ENCODE measurements at regions not wholly inside any gene's neighbourhood (a gene's known extent, or its start where the extent isn't known, plus 50 kb on each side); places are given as distances from the start of the nearest gene placed in this dataset.
"Not testable (repeated sequence)": the region's sequence is repeated elsewhere in the genome, so short reads cannot be mapped to it uniquely, and the experiment has no call there.

- TF ChIP-seq CTCF (conservative IDR thresholded peaks at IDR 0.05 in 1 of 2, IDR thresholded peaks at IDR 0.05 in 1 of 2; ENCODE audit: low read depth in 1 of 2, low read length in 2 of 2) (no peak), EZH2 (IDR thresholded peaks at IDR 0.05; ENCODE audit: low read length, missing control alignments) (no peak)
Measured at GRCh38 chr2:146413086-146413610, 1431.7 kb upstream of the ACVR2A start.

GRCh38 chr2:146412625-146413024, 1432.2 kb upstream of the ACVR2A start:
- DNase-seq (ENCODE audit: low read depth in 2 of 2): no peak
- Histone ChIP-seq H3K27ac (ENCODE audit: insufficient read depth, low read length) (no peak overlapping the region), H3K79me2 (ENCODE audit: control insufficient read depth, insufficient read depth, low read length) (no peaks in the 10 kb centered on the region), H4K20me1 (ENCODE audit: control insufficient read depth, extremely low read depth, insufficient read depth, low read length) (no peaks in the 10 kb centered on the region), H3K27me3 (ENCODE audit: control insufficient read depth, insufficient read depth, low read length) (no peaks in the 10 kb centered on the region), H3K4me2 (ENCODE audit: extremely low read depth, insufficient read depth, low read length) (no peak overlapping the region), H3K9me3 (ENCODE audit: control insufficient read depth, insufficient read depth, low read depth, low read length) (no peaks in the 10 kb centered on the region), H3K9ac (ENCODE audit: insufficient read depth, low read length) (no peak overlapping the region), H3K36me3 (ENCODE audit: control insufficient read depth, insufficient read depth, low read length) (no peaks in the 10 kb centered on the region), H3K4me3 (replicated peaks in 1 of 4; ENCODE audit: control extremely low read depth in 1 of 4, insufficient read depth in 1 of 4, low read depth in 3 of 4, low read length in 4 of 4) (no peak overlapping the region), H3K4me1 (ENCODE audit: control insufficient read depth, extremely low read depth, insufficient read depth, low read length) (no peaks in the 10 kb centered on the region), H2AFZ (ENCODE audit: low read length) (no peak overlapping the region)
- TF ChIP-seq CTCF (conservative IDR thresholded peaks at IDR 0.05 in 1 of 2, IDR thresholded peaks at IDR 0.05 in 1 of 2; ENCODE audit: low read depth in 1 of 2, low read length in 2 of 2): no peak
- TF ChIP-seq EZH2 (IDR thresholded peaks at IDR 0.05; ENCODE audit: low read length, missing control alignments): no peak

More at GRCh38 chr2:146413086-146413610, 1431.7 kb upstream of the ACVR2A start:
- no peak overlapping the region for H2AFZ ChIP-seq (ENCODE audit: low read length)
- no peak overlapping the region for H3K4me2 ChIP-seq (ENCODE audit: extremely low read depth, insufficient read depth, low read length)
- H3K4me1 ChIP-seq (ENCODE audit: control insufficient read depth, extremely low read depth, insufficient read depth, low read length): no peaks in the 10 kb centered on the region
- H3K9me3 ChIP-seq (ENCODE audit: control insufficient read depth, insufficient read depth, low read depth, low read length): no peaks in the 10 kb centered on the region
- H3K36me3 ChIP-seq (ENCODE audit: control insufficient read depth, insufficient read depth, low read length): no peaks in the 10 kb centered on the region
- H3K9ac ChIP-seq (ENCODE audit: insufficient read depth, low read length): no peak overlapping the region
- no peak overlapping the region for H3K4me3 ChIP-seq (replicated peaks in 1 of 4; ENCODE audit: control extremely low read depth in 1 of 4, insufficient read depth in 1 of 4, low read depth in 3 of 4, low read length in 4 of 4)
- H3K27ac ChIP-seq (ENCODE audit: insufficient read depth, low read length): no peak overlapping the region
- DNase-seq (ENCODE audit: low read depth in 2 of 2): no peak
- H3K79me2 ChIP-seq (ENCODE audit: control insufficient read depth, insufficient read depth, low read length): no peaks in the 10 kb centered on the region
- H3K27me3 ChIP-seq (ENCODE audit: control insufficient read depth, insufficient read depth, low read length): no peaks in the 10 kb centered on the region
- H4K20me1 ChIP-seq (ENCODE audit: control insufficient read depth, extremely low read depth, insufficient read depth, low read length): no peaks in the 10 kb centered on the region

GRCh38 chr2:146405402-146406309, 1439.2 kb upstream of the ACVR2A start:
- H3K4me3 ChIP-seq (replicated peaks in 1 of 4; ENCODE audit: control extremely low read depth in 1 of 4, insufficient read depth in 1 of 4, low read depth in 3 of 4, low read length in 4 of 4); H3K4me2 ChIP-seq (ENCODE audit: extremely low read depth, insufficient read depth, low read length); H3K9me3 ChIP-seq (ENCODE audit: control insufficient read depth, insufficient read depth, low read depth, low read length); H2AFZ ChIP-seq (ENCODE audit: low read length); H3K27ac ChIP-seq (ENCODE audit: insufficient read depth, low read length); H3K79me2 ChIP-seq (ENCODE audit: control insufficient read depth, insufficient read depth, low read length); H4K20me1 ChIP-seq (ENCODE audit: control insufficient read depth, extremely low read depth, insufficient read depth, low read length); H3K36me3 ChIP-seq (ENCODE audit: control insufficient read depth, insufficient read depth, low read length); H3K9ac ChIP-seq (ENCODE audit: insufficient read depth, low read length); H3K4me1 ChIP-seq (ENCODE audit: control insufficient read depth, extremely low read depth, insufficient read depth, low read length); H3K27me3 ChIP-seq (ENCODE audit: control insufficient read depth, insufficient read depth, low read length): not testable (repeated sequence)
- peak in 1 of 2 donors; percentile 29 for DNase-seq (ENCODE audit: low read depth in 2 of 2)

GRCh38 chr2:146403546-146404160, 1441.2 kb upstream of the ACVR2A start:
- not testable (repeated sequence) for H4K20me1 ChIP-seq (ENCODE audit: control insufficient read depth, extremely low read depth, insufficient read depth, low read length); H3K4me3 ChIP-seq (replicated peaks in 1 of 4; ENCODE audit: control extremely low read depth in 1 of 4, insufficient read depth in 1 of 4, low read depth in 3 of 4, low read length in 4 of 4); H3K9me3 ChIP-seq (ENCODE audit: control insufficient read depth, insufficient read depth, low read depth, low read length); H3K4me1 ChIP-seq (ENCODE audit: control insufficient read depth, extremely low read depth, insufficient read depth, low read length); H3K27me3 ChIP-seq (ENCODE audit: control insufficient read depth, insufficient read depth, low read length); H3K4me2 ChIP-seq (ENCODE audit: extremely low read depth, insufficient read depth, low read length); DNase-seq (ENCODE audit: low read depth in 2 of 2); H2AFZ ChIP-seq (ENCODE audit: low read length); H3K9ac ChIP-seq (ENCODE audit: insufficient read depth, low read length); H3K27ac ChIP-seq (ENCODE audit: insufficient read depth, low read length); H3K36me3 ChIP-seq (ENCODE audit: control insufficient read depth, insufficient read depth, low read length); H3K79me2 ChIP-seq (ENCODE audit: control insufficient read depth, insufficient read depth, low read length)

Measured in fibroblast of lung (primary cell).